SK-N-SH (cell line): ENCODE measurements at regions not wholly inside any gene's neighbourhood (a gene's known extent, or its start where the extent isn't known, plus 50 kb on each side); places are given as distances from the start of the nearest gene placed in this dataset.

Experiments
- EP300 ChIP-seq, 2 experiments: IDR thresholded peaks; 2 replicates each; pipeline versions ENCODE4 v1.4.0 to v1.6.1; 2012; ENCODE audit warnings: borderline replicate concordance in 1 of 2, low read depth in 1 of 2, low read length in 1 of 2
- TF ChIP-seq, protein P1 (sequence below): fragments of 200-600 bp; sonication (generic); IDR thresholded peaks from 2 replicates; pipeline ENCODE4 v1.6.1; 2017; ENCODE audit warnings: antibody characterized with exemption, mild to moderate bottlenecking, moderate library complexity
- TF ChIP-seq, protein P2 (sequence below): IDR thresholded peaks from 2 replicates; pipeline ENCODE4 v1.6.1; 2012; ENCODE audit warnings: mild to moderate bottlenecking, low read depth, low read length, moderate library complexity

DNA sequence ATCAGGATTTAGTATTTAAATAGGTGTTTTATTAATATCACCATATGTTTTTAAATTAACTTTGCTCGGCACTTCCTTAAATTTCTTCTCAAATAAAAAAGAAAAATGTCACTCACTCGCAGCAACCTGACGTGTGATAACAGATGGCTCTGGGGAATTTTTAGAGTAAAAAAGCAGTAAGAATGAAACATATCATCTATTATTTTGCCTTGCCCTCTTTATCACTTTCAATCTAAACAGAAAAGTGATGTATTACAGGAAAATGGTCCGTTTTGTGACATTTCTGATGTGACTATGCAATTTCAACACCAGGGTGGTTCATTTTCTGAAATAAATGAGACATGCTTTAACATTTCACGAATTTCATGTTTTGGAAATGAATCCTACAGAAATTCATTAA lies 1368.0 kb upstream of the LRRTM1 start:
- TF ChIP-seq, protein P1, sequence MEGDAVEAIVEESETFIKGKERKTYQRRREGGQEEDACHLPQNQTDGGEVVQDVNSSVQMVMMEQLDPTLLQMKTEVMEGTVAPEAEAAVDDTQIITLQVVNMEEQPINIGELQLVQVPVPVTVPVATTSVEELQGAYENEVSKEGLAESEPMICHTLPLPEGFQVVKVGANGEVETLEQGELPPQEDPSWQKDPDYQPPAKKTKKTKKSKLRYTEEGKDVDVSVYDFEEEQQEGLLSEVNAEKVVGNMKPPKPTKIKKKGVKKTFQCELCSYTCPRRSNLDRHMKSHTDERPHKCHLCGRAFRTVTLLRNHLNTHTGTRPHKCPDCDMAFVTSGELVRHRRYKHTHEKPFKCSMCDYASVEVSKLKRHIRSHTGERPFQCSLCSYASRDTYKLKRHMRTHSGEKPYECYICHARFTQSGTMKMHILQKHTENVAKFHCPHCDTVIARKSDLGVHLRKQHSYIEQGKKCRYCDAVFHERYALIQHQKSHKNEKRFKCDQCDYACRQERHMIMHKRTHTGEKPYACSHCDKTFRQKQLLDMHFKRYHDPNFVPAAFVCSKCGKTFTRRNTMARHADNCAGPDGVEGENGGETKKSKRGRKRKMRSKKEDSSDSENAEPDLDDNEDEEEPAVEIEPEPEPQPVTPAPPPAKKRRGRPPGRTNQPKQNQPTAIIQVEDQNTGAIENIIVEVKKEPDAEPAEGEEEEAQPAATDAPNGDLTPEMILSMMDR: no peak
- TF ChIP-seq EP300 (IDR thresholded peaks at IDR 0.05; ENCODE audit: borderline replicate concordance in 1 of 2, low read depth in 1 of 2, low read length in 1 of 2): no peak
- TF ChIP-seq, protein P2, sequence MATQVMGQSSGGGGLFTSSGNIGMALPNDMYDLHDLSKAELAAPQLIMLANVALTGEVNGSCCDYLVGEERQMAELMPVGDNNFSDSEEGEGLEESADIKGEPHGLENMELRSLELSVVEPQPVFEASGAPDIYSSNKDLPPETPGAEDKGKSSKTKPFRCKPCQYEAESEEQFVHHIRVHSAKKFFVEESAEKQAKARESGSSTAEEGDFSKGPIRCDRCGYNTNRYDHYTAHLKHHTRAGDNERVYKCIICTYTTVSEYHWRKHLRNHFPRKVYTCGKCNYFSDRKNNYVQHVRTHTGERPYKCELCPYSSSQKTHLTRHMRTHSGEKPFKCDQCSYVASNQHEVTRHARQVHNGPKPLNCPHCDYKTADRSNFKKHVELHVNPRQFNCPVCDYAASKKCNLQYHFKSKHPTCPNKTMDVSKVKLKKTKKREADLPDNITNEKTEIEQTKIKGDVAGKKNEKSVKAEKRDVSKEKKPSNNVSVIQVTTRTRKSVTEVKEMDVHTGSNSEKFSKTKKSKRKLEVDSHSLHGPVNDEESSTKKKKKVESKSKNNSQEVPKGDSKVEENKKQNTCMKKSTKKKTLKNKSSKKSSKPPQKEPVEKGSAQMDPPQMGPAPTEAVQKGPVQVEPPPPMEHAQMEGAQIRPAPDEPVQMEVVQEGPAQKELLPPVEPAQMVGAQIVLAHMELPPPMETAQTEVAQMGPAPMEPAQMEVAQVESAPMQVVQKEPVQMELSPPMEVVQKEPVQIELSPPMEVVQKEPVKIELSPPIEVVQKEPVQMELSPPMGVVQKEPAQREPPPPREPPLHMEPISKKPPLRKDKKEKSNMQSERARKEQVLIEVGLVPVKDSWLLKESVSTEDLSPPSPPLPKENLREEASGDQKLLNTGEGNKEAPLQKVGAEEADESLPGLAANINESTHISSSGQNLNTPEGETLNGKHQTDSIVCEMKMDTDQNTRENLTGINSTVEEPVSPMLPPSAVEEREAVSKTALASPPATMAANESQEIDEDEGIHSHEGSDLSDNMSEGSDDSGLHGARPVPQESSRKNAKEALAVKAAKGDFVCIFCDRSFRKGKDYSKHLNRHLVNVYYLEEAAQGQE: no peak
